GM21825 (cell line): ENCODE measurements at regions not wholly inside any gene's neighbourhood (a gene's known extent, or its start where the extent isn't known, plus 50 kb on each side); places are given as distances from the start of the nearest gene placed in this dataset.

Experiments used
- ATAC-seq: cut with Tn5 transposase; IDR thresholded peaks from one replicate; pipeline ENCODE4 v1.9.1; 2021; ENCODE audit warnings: mild to moderate bottlenecking, moderate library complexity; ENCODE audit not compliant: unreplicated experiment

DNA sequence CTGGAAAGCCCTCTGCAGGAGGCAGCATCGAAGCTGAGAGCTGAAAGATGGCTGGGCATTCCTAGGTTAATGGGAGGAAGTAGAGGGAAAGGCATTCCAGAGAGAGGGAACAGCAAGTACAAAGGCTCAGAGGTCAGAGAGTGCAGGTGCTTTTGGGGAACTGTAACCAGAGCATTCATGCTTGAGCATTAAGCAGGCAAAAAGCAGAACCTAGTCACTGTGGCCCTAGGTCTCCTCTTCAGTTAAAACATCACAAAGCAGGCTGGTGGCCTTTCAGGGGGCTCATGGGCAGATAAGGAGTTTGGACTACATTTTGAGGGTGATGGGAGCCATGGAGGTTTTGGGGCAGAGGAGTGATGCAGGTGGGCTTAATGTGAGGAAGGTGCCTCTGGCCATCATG, 169.2 kb upstream of the MYL2 start:
- ATAC-seq = no peak

DNA sequence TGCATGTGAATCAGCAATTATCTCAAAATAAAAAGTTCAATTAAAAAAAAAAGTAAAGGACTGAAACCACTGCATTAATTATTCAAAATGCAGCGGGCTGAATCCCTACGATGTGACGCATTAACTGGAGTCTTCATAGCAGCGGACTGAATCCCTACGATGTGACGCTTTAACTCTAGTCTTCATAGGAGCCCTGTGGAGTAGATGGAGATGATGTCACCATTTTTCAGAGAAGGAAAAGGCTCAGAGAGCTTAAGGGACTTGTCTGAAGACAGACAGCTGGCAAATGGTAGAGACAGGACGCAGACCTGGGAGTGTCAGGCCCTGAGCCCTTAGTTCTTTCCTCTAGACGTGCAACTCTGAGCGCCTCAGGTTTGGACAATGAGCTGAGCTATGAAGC, 168.0 kb upstream of the MYL2 start:
- ATAC-seq = no peak

DNA sequence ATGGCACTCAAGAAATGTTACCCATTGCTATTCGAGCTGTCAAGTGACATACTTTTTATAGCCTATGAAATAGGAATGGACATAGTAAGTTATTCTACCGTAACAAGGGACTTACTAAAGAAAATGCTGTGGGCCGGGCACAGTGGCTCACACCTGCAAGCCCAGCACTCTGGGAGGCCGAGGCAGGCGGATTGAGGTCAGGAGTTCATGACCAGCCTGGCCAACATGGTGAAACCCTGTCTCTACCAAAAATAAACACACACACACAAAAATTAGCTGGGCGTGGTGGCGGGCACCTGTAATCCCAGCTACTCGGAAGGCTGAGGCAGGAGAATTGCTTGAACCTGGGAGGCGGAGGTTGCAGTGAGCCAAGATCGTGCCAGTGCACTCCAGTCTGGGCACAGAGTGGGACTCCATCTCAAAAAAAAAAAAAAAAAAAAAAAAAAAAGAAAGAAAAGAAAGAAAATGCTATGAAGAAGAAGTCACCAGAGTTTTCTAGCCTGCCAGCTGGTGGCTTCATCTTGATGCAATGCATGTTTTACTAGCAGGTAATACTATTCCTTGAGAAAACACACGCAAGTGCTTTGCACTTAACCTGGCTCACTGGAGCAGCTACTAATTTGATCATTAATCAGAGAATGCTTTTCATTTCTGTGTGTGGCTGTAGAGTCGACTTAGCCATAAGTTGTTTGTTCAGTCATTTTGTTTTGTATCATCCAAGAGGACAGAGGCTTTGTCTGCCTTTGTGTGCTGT, 166.7 kb upstream of the MYL2 start:
- ATAC-seq = no peak

DNA sequence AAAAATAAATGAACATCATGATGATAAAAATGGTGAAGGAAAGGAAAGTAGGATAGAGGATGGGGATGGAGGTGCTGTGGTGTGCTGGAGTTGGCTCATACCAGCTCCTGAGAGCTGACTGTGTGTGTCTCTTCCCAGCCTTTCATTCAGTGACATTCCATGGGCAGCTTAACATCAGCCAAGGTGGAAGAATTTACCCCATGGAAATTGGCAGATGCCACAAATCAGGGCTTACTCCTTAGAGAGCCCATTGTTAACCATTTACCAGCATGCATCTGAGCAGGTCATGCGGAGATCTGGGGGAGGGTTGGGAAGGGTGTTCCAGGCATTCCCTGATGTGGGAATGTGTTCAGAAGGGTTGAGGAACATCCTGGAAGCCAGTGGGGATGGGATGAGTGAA, 164.7 kb upstream of the MYL2 start:
- ATAC-seq = no peak

DNA sequence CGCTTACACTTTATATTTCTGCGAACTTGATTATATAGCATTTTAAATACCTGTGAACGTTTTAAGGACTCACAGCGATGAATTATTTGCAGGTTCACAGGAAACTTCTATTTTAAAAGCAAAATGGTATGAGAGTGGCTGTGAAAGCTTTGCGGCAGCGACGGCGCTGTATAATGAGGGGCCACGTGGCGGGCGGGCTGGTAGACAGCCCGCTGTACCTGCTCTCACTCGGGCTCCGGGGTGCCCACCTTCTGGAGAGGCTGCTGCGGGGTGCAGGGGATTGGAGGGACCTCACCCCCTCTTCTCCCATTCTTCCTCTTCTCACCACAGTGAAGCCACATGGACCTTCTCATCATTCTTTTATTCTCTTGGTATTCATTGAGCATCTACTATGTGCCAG, 164.2 kb upstream of the MYL2 start:
- ATAC-seq = no peak

DNA sequence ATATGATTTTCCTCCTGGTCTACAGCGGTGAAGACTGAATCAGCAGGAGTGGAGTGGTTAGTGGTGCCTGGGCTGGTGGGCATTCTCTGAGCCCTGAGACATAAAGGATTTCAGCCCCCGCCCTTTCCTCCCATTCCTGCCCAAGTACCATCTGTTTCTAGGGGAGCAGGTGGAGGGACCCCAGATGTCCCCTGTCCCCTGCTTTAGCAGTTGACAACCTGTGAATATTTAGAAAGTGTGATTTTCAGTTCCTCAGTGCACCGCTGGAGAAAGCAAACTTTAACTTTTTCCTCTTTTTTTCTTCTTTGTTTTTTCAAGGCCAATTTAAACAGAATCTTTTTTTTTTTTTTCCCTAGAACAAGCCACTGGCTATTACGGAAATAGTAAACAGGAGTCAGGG, 163.8 kb upstream of the MYL2 start:
- ATAC-seq = no peak

DNA sequence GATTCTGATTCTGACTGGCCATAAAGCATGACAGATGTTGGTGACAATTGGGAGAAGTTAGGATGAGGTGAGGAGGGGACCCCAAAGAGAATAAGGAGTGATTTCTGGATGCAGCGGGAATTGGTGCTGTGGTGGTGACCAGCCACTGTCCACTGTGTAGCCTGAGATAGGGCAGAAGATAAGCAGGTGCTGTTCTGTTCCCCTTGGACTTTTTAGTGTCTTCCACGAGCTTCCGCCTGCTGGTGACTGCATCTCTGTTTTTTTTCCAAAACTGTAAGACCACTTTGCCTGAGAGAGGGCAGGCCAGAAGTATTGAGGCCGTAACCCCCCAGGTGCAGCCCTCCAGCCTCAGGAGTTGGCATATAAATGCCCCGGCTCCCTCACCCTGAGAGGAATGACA, 161.2 kb upstream of the MYL2 start:
- ATAC-seq = no peak

DNA sequence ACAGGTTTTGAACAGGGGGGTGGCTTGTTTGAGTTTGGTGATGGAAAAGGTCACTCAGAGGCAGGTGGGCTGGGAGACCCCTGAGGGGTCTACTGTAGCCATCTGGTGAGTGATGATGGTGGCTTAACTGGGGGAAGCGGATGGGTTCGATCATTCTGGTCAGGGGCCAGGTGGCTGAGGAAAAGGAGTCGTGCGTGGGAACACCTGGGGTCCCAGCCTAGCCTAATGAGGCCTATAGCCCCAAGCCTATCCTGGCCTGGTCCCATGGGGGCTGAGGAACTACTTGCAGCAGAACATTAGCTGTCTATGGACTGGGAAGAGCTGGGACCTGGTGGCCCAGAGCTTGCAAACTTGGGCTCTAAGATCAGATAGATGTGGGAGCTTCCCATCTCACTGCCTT, 158.4 kb upstream of the MYL2 start:
- no peak for ATAC-seq

DNA sequence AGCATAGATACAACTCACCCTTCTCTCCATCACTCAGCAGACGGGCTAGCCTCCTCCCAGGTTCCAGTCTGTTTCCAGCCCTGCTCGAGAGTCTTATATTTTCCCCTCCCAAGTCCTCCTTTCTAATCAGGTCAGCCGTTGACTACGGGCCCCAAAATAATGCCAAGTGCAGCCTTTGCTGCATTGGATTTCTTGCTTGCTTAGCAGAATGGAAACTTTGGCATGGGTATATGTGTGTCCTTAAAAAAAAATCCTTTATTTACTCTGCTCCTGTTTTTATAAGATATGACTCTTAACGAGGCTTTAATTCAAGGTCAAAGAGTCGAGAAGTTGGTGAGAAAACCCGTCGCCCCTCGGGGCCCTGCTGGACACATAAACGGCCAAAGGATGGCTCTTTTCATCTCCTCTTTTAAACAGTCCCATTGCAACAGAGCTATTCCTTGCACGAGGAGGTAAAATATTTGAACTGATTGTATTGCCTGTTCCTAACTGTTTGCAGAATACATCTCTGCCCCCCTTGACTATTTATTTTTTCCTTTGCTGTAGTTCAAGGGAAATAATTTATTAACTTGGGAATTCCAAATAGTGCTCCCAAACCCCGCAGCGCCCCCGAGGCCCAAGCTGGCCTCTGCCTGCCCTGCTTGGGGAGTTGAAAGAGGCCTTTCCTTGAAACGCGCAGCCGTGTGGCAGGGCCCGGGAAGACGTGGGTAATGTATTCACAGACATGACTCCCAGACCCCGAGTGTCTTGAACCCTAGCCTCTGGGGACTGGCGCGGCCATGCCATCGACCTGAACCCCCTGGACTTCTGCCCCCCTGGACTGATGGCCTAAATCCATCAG, 156.5 kb upstream of the MYL2 start:
- ATAC-seq = no peak

DNA sequence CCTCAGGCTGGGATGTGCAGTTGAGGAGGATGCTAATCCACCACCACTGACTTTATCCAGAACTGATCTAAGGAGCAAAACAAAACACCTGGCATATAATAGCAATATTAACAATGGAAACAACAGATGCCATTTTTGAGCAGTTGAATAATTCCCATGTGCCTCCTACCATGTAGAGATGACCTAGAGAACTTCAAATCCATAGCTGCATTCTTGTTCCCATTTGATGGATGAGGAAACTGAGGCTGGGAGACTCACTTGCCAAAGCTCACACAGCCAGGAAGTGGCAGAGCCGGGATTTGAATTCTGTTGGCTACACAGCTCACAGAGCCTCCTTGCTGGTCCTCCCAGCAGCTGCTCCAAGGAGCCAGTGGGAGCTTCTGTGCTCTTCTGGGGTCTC, 155.8 kb upstream of the MYL2 start:
- no peak for ATAC-seq

DNA sequence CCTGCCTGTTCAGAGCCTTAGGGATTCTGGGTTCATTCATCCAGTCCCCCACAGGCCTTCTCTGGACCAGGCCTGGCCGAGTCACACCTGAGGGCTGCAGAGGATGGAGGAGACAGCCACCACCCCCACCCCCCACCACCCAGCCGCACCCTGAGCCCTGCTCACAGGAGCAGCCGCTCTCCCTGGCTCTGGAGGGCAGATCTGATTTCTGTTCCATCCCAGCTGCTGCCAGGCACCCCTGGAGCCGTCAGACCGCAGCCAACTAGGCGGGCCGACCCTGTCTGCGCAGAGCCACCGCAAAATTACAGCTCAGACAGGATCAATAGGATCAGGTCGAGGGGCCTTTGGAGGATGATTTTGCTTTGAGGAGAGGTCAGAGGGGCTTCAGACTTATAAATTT, 154.6 kb upstream of the MYL2 start:
- ATAC-seq = no peak

DNA sequence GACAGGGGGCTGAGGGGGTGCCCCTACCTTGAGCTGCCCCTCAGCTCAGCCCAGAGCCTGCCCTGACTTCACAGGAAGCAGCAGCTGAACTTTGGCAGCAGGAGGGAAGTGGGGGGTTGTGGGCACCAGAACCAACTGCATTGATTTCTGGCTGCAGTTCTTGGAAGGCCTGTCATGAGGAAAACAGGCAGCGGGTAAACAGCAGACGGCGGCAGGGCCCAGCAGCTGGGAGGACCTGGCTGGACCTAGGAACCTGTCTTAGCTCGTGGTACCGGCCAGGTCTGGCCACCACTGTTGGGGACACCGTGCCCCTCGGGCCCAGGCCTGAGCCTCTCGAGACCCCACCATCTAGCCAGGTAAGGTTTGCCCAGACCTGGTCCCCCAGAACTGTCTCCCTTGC, 154.2 kb upstream of the MYL2 start:
- no peak for ATAC-seq

DNA sequence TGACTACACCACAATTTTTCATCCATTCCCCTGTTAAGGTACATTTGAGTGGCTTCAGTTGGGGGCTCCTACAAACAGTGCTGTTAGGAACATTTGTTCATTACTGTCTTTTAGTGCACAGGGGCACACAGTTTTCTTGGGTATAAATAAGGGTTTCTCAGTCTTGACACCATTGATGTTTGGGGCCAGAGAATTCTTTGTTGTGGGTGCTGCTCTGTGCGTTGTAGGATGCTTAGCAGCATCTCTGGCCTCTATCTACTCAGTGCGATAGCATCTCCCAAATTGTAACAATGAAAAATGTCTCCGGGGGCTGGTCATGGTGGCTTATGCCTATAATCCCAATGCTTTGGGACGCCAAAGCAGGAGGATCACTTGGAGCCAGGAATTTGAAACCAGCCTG, 153.0 kb upstream of the MYL2 start:
- ATAC-seq = no peak

DNA sequence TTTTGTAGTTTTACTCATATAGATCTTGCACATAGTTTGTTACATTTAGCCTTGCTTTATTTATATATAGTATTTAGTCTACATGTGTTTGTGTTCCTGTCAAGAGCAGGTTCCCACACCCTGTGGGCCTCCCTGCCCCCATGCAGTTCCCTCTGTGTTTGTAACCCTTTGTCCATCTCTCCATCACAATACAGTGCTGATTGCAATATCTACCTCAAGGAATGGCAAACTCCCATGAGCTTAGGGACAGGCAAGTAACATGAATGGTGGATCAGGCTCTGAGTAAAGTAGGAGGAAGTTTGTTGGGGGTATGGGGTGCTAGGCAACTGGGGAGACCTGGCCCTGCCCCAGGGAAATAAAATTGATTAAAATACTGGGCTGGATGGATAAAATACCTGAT, 151.9 kb upstream of the MYL2 start:
- no peak for ATAC-seq

DNA sequence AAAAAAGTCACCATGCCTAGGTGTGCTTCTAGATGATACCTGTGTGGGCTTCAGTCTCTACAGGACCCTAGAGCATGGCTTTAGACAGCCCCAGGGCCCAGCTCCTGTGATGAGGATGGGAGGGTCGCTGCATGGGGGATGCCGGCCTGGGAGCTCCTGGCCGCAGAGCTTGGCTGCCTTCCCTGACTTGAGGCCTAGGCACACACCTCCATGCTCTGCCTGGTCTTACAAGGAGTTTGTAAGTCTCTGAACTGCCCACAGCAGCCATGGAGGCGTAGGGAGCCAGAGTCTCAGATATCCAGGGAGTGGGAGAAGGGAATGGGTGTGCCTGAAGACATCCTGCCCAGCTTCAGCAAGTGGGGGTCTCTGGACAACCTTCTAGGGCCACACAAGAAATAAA, 149.5 kb upstream of the MYL2 start:
- no peak for ATAC-seq

DNA sequence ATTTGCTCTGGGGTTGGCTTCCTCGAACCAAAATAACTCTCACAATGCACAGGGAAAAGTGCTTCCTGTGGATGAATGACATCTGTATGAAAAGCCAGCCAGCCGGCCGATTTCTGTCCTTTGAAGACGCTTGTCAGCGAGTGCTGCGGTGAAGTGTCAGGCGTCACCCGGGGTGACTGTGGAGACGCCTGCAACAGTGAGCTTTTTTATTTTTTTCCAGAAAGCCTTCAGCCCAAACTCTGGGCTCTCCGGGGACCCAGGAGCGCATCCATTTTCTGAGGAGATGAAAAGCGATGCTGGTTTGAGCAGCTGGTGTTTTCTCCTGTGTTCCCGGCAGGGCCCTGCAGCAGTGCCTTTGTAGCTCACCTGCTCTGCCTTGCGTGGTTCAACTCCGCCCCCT, 147.9 kb upstream of the MYL2 start:
- no peak for ATAC-seq

DNA sequence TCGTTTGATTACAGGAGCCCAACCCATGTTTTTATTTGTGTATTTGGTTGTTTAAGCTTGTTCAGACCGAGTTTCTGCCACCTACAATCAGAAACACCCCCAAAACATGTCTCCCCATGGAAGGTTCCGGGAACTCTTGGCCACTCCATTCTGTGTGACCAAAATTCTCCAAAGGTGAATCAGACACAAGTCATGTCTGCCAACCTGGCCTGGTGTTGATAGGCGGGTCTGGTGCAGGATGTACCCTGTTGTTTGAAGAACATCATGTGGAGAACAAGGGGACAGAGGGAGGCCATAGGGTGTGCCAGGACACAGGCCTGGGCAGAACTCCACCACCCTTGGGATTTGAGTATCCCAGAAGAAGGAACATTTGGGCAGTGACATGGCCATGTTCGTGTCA, 147.1 kb upstream of the MYL2 start:
- ATAC-seq = no peak

DNA sequence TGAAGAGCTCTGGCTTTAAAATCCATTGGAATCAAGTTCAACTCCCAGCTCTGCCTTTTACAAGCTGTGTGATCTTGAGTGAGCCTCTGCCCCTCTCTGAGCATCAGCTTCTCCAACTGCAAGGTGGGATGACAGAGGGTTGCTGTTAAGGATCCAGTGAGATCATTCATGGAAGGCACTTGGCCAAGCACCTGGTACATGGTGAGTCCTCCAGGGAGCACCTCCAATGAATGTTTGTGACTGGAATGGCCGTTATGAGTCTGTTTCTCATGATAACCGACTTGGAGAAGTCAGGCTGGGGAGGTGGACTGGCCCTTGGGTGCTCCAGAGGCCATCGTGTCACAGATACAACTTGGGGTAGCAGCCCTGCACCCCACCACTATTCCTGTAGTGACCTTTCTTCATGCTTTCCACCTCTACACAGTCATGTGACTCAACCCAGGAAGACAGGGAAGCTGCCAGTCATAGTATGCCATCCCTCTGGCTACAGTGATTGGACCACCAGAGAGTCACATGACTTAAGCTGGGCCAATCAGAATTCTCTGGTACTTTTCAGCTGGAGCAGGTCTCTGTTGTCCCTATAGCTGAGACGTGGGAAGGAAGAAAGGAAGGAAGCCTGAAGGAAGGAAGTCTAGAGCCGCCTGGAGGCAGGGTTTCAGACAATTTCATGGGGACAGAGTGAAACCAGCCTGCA, 146.5 kb upstream of the MYL2 start:
- ATAC-seq = no peak

DNA sequence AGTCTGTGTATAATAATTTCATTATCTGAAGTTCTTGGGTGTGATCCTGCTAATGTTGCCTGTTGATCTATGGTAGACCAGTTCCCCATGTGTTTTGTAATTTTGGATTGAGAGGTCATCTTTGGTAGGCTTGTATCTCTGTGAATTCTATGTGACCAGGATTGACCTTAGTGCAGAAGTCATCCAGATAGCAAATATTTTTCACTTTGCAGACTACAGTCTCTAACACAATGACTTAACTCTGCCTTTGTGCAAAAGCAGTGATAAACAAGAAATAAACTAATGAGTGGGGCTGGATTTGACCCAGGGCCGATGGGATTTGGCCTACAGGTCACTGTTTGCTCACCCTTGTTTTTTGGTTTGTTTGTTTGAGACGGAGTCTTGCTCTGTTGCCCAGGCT, 144.6 kb upstream of the MYL2 start:
- ATAC-seq = no peak

DNA sequence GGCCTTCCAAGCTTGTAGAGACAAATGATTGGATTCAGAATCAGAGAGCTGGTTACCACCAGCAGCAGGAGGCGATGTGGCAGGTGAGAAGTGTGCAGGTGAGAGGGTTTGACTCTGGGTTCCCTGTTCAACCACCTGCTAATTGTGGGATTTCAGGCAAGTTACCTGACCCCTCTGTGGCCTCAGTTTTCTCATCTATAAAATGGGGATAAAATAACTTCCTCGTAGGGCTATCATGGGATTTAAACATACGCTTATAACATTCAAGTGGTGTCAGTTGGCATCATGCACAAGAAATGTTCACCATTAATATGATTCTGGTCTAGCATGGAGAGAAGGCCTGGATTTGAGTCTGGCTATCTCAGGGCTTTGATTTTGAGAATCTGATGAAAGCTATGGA, 143.8 kb upstream of the MYL2 start:
- ATAC-seq = no peak

DNA sequence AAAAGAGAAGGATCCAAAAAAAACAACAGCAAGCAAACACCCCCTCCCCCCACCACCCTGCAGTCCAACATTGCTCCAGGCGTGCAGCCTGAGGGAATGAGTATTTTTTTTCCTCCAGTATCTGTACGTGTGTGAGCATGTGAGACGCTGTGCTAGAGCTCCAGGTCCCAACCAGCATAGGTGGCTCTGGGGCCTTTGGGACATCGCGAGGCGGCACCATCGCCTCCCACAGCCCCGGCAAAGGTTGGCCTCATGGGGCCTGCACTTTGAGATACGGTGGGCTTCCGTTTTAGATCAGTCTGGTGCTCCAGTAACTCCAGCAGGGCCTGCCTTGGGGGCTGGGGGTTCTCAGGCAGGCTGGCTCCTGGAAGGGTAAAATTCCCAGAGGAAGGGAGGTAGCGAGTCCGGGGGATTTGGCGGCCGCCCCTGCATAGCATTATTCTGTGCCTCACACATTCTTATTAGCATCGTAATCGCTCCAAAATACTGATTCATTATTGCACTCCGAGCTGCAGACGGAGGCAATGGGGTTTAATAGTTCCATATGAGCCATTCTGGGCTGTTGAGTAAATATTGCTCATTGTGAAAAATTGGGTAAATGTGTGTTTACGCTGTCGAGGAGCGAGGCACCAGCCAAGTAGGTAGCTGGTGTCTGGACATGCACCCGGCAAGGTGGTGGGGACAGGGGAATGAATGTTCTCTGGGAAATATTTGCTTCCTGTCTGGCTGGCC, 143.1 kb upstream of the MYL2 start:
- ATAC-seq = no peak
